ENCODE measurements at regions not wholly inside any gene's neighbourhood (a gene's known extent, or its start where the extent isn't known, plus 50 kb on each side); places are given as distances from the start of the nearest gene placed in this dataset.

DNA sequence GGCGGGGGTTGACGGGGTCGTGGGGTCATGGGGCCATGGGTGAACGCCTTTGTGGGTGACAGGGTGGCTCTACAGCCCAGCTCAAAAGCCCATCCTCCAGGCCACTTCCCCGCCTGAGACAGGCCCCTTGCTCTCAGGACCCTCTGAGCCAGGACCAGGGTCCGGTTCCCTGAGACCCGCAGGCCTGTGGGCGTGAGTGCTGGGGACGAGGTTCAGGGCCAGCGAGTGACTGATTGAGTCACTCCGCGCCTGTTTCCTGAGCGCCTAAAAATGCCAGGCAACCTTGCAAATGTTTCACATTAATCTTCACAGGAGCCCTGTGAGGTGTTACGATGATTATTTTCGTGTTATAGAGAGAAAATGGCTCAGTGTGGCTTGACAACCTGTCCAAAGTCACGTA lies 97.8 kb downstream of the ZNF674 start:
- no peak for DNase-seq

GRCh38 chrX:46446727-46447378 lies 98.4 kb downstream of the ZNF674 start:
- DNase-seq, result peak; percentile 79

DNA sequence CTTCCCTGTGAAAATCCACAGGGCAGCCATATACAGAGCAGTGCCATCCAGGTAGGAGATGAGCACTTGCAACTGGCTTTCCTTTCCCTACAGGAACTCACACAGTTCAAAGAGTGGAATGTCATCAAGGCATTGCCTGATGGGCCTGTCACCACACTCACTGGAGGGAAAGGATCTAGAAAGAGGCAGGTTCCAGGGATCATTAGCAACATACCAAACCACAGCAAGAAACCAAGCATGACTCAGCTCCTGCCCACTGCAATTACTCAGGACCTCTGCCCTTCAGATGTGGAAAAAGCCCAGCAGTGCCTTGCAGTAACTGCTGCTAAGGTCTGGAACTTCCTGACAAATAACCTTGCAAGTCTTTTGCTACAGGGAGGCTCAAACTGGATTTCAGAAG lies 101.2 kb downstream of the ZNF674 start:
- no peak for DNase-seq

DNA sequence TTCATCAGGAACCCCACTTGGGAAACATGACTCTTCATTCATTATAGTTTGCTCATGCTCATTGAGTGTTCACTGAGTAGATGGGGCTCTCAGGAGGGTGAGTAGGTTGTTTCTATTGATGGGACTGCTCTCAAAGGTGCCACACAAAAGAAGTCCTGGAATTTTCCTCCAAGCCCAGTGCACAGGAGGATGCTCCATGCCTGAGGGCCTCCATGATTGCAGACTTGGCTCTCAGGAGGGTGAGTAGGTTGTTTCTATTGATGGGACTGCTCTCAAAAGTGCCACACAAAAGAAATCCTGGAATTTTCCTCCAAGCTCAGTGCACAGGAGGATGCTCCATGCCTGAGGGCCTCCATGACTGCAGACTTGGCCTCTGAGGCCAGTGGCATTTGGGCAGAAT lies 108.5 kb downstream of the ZNF674 start:
- no peak for DNase-seq

DNA sequence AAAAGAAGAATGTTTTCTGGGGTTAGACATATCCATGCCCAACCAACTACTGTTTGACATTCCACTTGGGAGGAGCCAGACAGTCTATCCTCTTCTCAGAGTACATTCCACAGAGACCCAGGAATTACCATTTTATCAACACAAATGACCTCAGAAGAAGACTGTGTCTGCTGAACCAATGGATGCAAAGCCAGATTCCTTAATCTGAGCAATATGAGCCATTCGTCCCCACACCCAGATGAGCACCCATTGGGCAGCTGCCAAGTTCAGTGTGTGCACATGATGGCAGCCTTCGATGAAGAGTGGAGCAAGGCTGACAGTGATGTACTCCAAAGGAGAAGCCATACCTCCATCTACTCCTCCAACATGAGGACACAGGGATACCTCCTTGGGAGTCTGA lies 111.3 kb downstream of the ZNF674 start:
- no peak for DNase-seq

DNA sequence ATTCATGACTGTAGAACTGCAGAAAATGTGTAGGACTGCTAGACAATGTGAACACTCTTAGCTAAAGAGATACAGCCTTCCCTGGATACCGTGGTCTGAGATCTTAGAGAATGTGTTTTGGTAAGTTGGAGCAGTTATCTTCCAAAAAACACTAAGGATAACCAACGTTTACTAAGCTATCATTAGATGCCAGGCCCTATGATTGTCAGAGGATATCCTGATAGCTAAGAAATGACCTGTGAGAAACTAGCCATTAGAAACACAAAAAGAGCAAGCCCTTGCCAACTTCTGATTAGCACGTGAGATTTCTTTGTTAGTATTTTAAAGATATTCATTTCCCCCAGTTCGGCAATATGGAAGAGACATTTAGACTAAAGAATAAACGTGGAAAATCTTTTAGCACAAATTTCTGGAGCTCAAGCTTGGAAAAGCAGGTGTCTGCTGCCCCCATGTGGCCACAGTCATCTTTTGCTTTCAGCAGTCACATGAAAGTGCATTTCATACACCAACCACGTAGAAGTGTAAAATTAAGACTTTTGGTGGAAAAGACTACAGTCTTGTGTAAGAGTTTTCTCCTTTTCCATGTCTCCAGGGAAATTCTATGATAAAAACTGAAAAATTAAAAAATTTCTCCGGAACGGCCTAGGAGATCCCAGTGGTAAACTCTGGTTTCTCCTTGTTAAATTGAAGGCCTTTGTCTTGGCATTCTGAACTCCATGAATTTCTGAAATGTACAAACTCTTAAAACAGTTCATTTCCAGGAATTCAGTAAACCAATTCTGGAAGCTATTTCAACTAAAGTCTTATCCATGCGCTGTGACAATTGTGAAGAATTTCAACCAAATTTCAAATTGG lies 136.4 kb downstream of the ZNF674 start:
- peak; percentile 71 for DNase-seq

GRCh38 chrX:46407753-46408130 lies 137.5 kb downstream of the ZNF674 start:
- no peak for DNase-seq

DNA sequence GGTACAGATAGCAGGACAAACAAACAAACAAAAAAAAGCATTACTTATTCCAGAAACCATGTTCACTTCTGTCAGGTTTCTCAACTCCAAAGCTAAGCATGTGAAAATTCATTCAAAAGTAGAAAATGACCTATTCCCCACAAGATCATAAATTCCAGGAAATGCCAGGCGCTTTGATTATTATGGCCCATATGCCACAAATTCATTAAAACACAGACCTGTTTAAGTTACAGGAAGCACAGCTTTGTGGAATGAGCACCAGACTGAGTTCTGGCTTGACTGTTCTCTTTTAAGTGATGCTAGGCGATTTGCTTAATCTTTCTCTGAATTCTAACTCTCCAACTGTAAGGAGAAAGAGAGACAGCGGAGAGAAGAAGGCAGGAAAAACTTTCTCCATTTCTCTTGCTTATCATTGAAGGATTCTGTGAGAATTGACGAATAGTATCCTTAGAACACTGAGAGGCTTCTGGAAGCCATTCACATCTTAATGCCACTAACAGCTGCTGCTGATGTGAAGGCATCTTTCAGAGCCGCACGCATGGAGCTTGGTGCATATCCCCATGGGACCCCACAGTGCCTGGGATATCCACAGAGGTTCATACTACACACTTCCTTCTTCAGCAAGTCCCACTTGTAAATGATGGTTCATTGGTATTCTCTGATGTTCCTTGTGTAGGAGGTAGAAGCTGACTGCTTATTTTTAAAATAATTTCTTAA lies 138.0 kb downstream of the ZNF674 start:
- DNase-seq, result no peak

- DNase-seq, result no peak
Observed at GRCh38 chrX:46404774-46405173, 140.4 kb downstream of the ZNF674 start.

GRCh38 chrX:46400530-46401443 lies 144.4 kb downstream of the ZNF674 start:
- no peak for DNase-seq

DNA sequence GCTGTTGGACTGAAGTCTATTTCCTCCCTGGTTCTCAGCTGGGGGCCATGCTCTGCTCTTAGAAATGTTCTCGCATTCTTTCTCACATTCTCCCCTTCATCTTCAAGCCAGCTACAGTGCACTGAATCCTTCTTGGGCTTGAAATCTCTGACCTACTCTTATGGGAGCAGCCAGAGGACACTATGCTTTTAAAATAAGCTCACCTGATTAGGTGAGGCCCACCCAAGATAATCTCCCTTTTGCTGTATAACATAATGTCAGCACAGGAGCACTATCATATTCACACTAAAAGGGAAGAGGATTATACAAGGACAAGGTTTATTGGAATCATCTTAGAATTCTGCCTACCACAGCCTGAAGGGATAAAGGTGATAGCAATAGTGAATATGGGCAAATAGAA lies 146.3 kb downstream of the ZNF674 start:
- DNase-seq, result no peak

GRCh38 chrX:46398126-46398525 lies 147.1 kb downstream of the ZNF674 start:
- DNase-seq, result no peak

GRCh38 chrX:46386511-46386910 lies 158.7 kb downstream of the ZNF674 start:
- DNase-seq, result no peak

DNA sequence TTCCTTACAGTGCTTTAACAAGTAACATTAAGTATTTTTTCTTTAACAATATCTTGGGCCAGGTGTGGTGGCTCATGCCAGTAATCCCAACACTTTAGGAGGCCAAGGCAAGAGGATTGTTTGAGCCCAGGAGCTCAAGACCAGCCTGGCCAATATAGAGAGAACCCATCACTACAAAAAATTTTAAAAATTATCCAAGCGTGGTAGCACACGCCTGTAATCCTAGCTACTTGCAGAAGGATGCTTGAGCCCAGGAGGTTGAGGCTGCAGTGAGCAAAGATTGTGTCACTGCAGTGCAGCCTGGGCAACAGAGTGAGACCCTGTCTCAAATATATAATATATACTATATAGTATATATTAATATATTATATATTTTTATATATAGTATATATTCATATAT lies 162.2 kb downstream of the ZNF674 start:
- no peak for DNase-seq

DNA sequence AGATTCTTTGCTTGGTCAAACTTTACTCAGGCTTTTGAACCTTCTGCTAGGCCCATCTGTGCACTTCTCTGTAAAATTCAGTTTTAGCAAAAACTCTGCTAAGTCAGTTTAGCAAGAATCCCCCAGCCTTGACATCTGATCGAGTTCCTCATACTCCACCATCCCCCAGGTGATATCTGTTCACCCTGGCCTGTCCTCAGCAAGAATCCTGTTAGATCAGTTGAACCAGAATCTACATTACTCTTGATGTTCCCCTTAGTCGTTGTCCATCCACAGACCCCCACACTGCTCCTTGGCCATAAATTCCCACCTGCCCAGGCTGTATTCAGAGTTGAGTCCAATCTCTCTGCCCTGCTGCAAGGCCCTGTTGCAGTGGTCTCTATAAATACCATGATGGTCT lies 162.6 kb downstream of the ZNF674 start:
- no peak for DNase-seq

DNA sequence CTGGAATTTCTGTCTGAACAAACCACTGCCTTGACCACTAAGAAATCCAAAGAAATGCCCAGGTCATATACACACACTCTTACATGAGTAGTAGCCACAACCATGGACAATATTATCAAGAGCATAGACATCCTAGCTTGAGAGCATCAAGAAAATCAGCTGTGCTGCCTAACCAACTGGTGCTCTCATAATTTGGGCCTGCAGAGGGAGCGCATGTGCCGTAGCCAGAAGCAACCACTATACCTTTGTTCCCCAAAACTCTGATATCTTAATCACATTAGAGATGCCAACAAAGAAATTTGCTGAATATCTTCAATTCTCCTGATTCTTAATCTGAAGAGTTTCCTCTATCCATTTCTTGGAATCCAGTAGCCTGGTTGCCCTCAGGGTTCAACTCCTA lies 163.6 kb downstream of the ZNF674 start:
- no peak for DNase-seq

- no peak for DNase-seq
Observed at GRCh38 chrX:46380148-46380752, 165.0 kb downstream of the ZNF674 start.

GRCh38 chrX:46376246-46376885 lies 168.9 kb downstream of the ZNF674 start:
- DNase-seq, result peak; percentile 7

DNA sequence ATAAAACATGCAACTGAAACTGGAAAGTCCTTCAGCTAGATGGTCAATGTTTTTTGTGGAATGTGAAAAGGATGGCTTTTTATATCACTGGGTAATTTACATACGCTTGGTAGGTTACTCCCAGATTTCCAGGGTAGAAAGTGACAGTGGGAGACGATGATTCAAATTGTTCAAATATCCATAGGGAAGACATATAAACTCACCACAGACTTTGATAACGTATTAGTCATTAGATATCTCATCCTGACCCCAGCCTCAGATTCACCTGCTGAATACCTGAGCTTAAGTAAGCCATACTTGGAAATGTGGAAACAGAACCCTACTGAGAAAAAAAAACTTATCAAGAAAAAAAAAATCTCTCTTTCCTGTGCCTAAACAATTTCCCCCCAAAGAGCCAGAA lies 169.4 kb downstream of the ZNF674 start:
- DNase-seq, result no peak

- DNase-seq, result no peak
Observed at GRCh38 chrX:46374371-46374770, 170.8 kb downstream of the ZNF674 start.

DNA sequence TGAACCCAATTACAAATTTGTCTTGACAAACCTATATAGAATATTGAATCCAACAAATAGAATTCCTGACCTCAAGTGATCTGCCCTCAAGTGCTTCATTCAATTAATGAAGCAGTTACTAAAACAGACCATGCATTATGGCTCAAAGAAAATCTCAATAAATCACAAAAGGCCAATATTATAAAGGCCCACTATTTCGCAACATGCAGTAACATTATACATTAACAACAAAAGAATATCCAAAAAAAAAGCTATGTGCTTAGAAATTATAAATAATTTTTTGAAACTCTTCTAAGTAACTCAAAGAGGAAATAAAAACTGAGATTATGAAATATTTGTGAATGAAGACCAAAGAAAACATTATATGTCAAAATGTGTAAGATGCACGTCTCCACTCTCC lies 177.7 kb downstream of the ZNF674 start:
- DNase-seq, result no peak
